Heart left ventricle (tissue), 13 donors: ENCODE measurements at regions not wholly inside any gene's neighbourhood (a gene's known extent, or its start where the extent isn't known, plus 50 kb on each side); places are given as distances from the start of the nearest gene placed in this dataset.

Experiments
- CTCF ChIP-seq, 12 donors: fragments of 200-600 bp; sonication (generic) in 4 of 12; IDR thresholded peaks; one replicate each; pipeline versions ENCODE4 v1.5.0 to v1.8.0; 2018 to 2022; ENCODE audit warnings: antibody characterized with exemption in 12 of 12, mild to moderate bottlenecking in 5 of 12
- POLR2A ChIP-seq, 2 donors: fragments of 450-650 bp; IDR thresholded peaks; one replicate each; pipeline ENCODE4 v1.6.1; 2017; ENCODE audit warnings: antibody characterized with exemption in 2 of 2, mild to moderate bottlenecking in 2 of 2, moderate library complexity in 2 of 2
- donor health status: ischemic (EF 13 %, LVEDD 7.1; RV severe dilation, severe dysfunction).
- donor health status: DM: no; HTN: yes; CAD: no.
- donor health status: DM: no; HTN: no; CAD: no.
- donor health status: ischemic (EF 25% LVEDD 6.9; RV normal size, moderate dysfunction).
- donor health status: ischemic (EF 25% LVEDD 5.7; RV mildly dilated, moderate dysfunction).
- donor health status: ischemic (EF 35%, LVEDD 5.7; RV mildly dilated, moderate dysfunction).
- donor health status: nonischemic (EF 11% LVEDD 7.7; RV severe dilation, severe dysfunction).
- donor health status: DM: yes; HTN: yes; CAD: no.
- donor health status: PGD.
- donor health status: ischemic (EF 29% LVEDD 5.4; RV normal size, mild dysfunction).
- donor health status: nonischemic (EF 23%, LVEDD 6.1; RV moderate dilation, normal function).

DNA sequence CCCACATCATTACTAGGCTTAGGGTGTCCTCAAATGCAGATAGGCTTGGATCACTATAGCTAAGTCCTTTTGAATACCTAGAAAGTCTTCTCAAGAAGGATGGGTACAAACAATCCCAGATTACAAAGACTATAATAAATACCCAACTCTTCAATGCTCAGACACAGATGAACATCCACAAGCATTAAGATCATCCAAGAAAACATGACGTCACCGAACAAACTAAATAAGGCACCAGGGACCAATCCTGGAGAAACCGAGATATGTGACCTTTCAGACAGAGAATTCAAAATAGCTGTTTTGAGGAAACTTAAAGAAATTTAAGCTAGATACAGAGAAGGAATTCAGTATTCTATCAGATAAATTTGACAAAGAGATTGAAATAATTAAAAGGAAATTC lies 108.0 kb upstream of the PLPP4 start:
- TF ChIP-seq CTCF (IDR thresholded peaks at IDR 0.05) (no peak), POLR2A (IDR thresholded peaks at IDR 0.05) (no peak)
